ENCODE measurements at regions not wholly inside any gene's neighbourhood (a gene's known extent, or its start where the extent isn't known, plus 50 kb on each side); places are given as distances from the start of the nearest gene placed in this dataset.

DNA sequence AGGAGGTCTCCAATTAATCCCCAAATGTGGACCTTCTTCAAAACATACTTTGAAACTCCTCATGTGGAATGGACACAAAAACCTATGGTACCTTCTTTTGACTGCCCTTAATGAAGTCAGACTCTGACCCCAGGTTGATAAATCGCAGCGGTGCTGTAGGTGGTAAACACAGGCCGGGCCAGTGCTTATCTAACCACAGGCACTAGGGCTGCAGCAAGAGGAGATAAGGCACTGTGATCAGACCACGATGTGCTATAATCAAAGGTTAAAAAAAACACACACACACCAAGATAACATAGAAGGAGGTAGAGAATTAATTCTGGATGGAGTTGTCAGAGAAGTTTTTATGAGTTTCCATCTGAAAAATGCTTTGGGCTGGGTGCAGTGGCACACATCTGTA lies 52.3 kb upstream of the SIPA1L2 start:
- no peak for ATAC-seq

DNA sequence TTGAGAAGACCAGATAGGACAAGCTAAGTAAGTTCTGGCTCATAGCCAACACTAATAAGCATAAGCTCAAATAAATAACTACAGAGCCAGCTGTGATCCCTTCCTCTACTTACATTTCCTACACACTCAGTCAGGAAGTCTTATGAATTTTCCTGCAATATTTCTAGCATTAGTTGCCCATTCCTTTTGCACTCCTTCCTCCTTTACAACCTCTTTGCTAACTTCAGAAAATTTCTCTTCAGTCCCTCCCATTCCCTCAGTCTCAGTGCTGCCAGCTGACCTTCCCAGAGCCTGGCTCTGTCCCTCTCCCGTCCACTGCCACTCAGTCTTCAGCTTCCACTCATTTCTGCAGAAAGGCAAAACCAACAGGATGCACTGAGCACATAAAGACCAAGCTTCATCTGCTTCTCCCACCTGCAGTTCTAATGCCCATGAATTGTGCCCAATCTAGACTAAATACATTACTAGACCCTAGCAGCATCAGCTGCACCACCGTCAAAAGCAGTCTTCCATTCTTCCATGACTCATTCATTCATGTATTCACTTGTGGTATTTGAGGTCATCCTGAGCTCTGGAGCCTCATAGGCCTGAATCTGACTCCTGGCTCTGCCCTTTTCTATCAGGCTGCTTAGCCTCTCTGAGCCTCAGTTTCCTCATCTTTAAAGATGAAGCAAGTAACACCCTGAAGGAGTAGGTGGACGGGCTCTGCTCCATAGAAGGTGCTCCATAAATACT lies 54.6 kb upstream of the SIPA1L2 start:
- peak; percentile 50 for ATAC-seq

DNA sequence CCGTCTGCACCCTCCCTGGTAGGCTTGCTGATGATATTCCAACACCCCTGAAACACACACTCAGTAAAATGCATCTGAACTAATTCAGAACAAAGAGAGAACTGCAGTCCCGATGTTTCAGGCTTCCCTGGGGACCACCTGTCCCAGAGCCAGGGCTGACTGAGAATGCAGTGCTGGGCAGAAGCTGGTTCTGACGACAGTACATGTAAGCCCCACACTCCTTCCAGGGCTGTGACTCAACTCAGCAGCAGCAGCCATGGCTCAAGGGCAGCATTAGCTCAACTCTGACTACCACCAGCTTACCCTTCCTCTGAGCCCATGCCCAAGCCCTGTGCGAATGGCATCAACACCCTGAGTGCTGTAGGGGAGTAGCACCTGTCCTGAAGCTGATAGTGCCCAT lies 56.4 kb upstream of the SIPA1L2 start:
- peak; percentile 59 for ATAC-seq

DNA sequence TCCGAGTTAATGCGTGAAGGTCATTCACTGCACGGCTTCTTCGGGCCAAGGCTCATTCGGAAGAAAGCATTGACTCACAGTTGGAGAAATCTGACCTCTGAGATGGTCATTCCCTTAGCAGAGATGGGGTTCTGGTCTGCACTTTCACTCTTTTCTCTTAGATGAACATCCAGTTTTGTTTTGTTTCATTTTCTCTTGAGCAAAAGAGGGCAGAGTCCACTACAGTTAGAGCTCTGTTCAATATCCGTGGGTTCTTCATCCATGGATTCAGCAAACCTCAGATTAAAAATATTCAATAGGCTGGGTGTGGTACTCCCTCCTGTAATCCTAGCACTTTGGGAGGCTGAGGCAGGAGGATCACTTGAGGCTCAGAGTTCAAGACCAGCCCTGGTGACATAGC lies 57.4 kb upstream of the SIPA1L2 start:
- no peak for ATAC-seq

DNA sequence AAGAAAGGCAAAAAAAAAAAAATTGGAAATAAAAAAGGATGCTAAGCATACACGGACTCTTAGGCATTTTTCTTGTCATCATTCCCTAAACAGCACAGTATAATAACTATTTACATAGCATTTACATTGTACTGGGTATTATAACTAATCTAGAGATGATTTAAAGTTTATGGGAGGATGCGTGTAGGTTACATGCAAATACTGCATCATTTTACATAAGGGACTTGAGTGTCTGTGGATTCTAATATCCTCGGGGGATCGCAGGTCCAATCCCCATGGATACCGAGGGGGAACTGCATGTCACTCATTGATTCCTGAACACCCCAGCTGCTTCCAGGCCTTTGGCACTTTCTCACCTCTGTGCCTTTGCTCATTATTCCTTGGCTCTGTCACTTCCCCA lies 57.8 kb upstream of the SIPA1L2 start:
- ATAC-seq: no peak

DNA sequence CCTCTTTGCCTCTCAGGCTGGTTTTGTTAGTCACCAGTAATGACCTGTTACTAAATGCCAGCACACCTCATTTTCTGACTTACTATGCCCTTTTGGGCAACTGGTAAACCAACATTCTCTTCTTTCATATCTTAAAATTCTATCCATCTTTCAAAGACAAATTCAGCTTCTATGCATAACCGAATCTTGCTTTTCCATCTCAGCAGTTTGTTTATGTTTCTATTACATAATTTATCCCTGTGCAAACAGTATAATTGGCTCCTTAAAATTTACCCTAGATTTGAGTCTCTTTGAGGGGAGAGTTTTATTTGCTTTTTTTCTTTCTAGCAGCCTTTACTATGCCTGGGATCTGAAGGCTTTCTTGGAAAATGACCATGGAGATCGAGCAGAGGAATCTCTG lies 58.5 kb upstream of the SIPA1L2 start:
- no peak for ATAC-seq

DNA sequence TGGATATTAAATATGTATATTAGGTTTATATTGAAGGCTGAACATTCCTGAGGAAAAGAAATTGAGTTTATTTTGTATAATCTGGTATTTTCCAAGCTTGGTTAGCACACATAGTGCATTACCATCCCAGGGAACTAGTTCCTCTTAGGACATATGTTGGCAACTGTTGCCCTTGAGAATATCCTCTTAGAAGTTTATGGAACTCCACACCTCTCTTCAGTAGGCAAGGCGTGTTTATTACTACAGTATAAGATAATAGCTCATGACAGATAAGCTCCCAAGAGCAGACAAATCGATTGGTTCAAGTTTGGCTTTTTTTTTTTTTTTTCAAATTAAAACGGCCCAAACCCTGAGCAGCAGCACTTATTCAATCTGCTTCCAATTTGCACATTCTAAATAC lies 59.8 kb upstream of the SIPA1L2 start:
- ATAC-seq: no peak

DNA sequence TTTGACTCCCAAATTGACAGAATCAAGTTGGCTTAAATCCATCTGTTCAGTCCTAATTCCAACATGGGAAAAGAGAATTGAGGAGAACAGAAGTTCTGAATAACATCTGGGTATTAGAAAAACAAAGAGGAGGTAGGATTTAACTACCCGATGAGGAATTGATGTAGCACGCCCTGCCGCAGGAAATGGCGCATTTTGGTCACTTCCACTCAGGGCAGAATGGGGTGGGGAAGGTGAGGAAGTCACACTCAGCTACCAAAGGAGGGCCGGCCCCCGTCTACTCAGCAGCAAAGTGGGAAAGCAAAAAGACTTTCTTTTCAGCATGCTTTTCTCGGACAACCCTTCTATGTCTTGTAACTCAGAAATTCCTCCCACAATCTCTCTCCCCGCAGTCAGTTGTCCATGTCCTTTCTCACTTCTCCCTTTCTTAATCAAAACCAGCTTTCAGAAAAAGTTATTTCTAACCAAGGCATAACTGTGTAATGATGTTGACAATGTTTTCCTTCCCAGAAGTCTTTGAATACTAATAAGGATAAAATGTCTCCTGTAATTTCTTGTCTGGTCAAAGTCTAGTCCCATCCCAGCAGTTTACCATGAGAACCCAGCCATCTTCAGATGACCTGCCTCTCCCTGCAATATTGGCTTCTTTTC lies 60.5 kb upstream of the SIPA1L2 start:
- ATAC-seq: no peak

DNA sequence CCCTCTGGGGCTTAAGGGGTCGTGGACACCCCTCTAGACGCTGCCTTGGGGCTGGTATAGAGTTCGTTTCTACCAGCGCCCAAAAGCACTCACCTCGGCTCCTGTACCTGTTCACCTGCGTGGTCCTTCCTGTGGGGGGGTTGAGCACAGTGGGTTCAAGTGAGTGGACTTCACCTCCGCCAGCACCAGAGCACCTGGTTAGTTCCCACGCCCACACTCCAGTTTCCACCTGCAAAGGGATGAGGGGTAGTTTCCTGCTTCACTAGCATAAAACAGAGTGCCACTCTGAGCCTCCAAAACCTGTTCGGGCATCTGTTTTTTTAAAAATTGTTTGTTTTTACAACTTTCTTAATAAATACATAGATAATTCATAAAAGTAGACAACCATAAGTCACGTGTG lies 64.5 kb upstream of the SIPA1L2 start:
- no peak for ATAC-seq

DNA sequence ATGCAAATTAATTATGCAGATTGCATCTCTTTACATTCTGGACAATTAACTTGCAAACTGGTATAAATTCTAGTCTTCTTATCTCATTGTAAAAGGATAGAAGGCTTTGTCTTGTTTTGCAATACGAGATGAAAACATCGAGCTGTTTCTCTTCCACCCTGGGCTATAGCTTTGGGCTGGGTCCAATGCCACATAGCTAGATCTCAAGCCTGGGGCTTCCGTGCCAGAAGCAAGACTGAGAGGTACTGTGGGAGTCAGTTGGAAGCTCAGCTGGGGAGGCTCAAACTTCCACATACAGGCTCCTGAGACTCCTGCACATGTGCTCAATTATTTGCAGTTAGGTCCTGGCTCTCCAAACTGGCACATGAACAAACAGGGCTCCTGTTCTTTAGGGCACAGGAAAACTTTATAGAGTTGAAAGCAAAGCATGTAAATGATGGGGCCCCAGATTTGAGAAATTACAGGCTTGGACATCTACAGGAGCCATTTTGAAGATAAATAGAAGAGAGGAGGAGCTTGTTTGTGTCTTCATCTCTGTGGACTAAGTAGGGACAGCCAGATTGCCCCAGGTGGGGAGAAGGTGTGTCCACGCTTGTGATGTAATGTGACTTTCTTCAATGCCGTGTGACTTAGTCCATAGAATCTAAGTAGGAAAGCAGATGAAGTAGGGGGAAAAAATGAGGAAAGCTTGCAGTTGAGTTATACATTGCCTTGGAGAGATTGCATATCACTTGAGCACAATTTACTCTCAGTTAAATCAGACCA lies 65.9 kb upstream of the SIPA1L2 start:
- no peak for ATAC-seq

DNA sequence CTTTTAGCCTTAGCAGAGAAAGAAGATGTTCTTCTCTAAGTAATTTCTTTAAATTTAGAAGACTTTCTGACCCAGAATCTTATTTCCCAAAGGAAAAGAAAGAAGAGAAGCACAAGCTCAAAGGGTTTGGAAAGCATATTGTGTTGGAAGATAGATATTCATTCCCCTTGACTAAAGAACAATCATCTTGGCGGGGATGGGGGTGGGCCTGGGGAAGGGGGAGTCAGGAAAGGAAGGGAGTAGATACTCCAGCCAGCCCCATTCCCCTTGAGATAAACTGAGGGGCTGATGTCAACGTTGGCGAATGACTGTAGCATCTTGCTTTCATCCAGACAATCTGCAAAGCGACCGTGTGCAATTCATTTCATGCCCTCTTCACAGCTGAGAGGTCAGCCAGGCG lies 66.5 kb upstream of the SIPA1L2 start:
- no peak for ATAC-seq

DNA sequence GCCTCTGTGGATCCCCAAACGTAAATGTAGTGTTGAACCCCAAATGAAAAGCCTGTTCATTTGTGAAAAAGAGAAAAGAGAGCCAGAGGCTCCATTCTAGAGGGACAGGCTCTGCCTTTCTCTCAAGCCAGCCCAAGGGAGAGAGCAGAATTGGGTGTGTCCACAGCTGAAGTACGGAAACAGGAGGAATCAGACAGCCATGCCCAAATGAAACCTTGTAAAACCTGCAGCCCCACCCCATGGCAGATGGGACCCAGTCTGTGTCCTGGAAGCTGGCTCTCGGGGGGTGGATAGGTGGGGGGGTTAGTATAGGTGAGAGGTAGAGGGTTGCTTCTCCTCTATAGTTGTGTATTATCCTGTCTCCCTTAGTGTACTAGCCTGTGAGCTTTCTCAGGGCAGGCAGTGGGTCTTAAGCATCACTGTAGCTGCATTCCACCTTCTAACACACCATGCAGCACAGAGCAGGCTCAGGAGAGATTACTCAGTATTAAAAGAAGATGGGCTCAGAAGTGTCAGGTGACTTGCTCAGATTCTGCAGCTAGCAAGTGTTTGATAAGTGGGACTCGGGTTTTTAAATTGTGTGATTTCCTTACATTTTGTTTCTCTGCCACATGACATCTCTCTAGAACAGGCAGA lies 67.4 kb upstream of the SIPA1L2 start:
- peak; percentile 76 for ATAC-seq

DNA sequence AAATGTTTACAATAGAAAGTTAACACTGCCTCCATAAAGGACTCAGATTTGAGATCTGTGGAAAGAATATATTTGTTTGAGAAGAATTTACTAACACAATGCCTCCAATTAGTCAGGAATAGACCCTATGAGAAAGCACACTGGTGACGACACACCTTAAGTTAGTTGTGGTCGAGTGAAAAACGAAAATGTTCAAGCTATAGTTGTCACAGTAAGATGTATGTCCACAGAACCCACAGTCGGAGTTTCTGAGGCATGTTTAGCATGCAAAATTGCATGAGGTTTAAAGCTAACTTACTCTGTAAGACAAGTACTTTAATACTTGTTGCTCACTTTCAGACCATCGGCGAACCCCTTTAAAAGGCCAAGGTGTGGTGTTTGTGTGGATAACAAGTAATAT lies 69.9 kb upstream of the SIPA1L2 start:
- ATAC-seq: no peak

DNA sequence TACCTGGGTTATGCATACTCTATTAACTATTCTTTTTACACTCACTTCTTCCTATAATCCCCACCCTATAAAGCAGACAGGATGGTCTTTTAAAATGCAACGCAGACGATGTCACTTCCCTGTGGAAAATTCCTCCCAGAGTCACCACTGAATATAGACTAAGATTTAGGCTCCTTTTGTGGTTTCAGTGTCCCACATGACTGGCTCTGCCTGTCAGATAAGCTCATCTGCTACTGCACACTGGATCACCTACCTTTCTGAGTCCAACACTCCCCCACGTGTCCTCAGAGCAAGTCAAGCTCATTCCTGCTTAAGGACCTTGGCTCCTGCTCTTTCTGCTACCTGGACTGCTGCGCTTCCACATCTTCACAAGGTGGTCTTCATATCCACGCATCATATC lies 73.0 kb upstream of the SIPA1L2 start:
- no peak for ATAC-seq

DNA sequence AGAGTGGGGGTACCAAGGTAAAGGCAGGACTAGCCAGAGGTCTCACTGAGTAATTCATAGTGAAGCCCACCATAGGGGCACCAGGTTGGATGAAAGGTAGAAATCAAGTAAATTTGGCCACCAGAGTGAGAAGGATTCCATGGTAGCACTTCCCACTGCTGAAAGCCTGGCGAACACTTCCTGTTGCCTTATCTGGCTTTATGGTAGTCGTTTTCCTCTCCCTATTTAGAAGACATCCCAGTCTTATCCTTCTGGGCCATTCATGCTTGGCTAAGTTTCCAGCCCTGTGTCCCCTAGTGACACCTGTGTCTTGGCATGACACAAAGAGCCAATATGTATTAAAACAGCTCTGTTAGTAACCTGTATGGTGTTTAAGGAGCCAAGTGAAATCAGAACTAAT lies 74.3 kb upstream of the SIPA1L2 start:
- ATAC-seq: peak; percentile 6

DNA sequence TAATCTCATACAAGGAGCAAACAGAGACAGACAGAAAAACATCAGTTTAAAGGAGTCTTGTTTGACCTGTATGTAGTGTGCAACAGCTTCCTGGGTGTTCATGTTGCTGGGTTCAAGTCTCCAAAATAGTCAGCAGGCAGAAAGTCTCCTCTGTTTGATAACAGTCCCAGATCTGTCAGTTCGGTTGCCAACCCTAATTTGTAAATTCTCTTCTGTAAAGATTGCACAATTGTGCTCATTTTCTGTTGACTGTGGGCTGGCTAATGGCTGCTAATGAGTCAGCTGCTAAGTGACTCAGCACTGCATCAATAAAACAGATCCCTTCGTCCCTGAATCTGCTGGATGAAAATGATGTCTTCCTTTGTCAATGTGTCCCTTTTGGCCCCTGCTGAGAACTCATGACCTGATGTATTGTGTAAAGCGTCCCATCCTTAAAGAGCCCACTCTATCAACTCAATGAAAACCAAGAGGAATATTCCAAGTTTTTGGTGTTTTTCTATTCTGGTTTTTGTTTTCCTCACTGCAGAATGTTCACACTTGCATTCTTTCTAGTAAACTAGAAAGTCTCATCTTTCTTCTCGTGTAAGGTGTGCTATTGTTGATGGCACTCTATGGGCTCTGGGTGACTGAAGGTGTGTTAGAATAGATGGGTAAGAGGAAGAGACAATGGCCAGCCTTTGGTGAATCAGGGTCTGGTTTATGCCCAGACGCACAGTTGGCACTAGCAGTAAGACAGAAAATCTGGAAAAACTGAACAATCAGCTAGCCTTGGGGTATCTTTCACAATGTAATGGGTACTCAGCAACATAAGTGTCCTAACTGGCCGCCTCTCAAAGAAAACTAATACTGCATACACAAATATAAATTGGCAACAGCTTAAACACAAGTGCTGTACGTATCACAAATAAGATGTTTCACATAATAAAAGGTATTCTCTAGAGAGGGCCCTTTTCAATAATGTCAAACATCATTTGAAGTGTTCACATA lies 75.1 kb upstream of the SIPA1L2 start:
- ATAC-seq: peak; percentile 86

DNA sequence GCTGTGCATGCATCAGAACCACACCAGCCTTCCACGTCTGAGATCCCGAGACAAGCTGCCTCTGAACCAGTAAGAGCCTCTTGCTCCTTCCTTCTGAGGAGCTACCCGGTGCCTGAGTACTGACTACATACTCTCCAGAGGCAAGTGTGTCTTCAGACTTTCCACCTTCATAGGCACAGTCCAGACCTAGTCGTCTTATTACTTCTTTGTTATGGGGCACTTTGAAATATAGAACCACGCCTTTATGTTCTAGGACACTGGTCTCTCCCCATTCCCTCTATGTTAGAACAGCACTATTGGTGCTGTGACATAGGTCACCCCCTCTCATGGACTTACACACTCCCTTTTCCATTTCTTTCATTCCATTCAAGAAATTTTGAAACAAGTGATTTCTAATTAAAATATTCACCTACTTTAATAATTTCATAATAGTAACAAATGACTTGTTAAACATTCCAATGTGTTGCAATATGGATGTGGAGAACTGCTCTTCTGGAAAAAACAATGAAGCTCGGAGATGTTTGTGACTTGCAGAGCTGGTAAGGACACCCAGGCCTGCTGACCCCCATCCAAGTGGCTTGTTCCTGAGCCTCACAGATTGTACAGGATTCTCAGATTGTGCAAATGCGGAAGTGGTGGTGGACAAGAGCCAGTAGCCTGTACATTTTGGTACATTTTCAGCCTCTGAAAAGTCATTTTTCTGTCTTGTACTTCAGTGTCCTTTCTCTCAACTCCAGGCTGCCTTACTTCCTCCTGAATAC lies 76.1 kb upstream of the SIPA1L2 start:
- peak; percentile 34 for ATAC-seq

DNA sequence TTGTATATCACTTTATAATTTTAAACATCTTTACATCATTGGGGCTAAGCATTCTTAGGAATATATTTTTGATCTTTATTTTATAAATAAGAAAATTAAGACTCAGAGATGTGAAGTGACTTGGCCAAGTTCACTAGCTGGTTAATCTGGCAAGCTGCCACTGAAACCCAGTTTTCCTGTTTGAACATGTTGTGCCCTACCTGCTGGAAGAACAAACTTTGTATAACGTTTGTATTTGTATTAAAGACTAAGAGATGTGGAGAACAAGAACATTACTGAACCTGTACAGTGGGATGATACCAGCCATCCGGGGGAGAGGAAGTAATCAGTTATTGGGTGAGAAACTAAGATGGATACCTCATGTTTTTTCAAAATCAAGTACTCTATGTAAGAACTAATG lies 77.2 kb upstream of the SIPA1L2 start:
- peak; percentile 50 for ATAC-seq

DNA sequence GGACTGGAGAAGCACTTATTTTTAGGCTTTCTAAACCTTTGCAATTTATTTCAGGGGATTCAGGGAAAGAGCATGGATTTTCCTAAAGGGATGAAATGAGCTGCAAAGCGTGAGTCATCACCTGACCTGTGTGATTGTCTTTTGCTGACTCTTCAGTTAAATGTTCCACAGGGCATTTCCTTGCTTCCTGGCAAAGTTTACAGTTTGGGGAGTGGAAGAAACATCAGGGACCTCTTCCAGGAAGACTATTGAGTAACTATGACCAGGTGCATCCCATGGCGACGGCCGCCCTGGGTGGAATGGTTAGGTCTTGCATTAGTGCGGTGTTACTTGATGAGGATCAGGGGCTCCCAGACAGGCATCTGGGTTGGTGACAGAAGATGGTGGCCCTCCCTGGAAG lies 79.5 kb upstream of the SIPA1L2 start:
- ATAC-seq: peak; percentile 41

DNA sequence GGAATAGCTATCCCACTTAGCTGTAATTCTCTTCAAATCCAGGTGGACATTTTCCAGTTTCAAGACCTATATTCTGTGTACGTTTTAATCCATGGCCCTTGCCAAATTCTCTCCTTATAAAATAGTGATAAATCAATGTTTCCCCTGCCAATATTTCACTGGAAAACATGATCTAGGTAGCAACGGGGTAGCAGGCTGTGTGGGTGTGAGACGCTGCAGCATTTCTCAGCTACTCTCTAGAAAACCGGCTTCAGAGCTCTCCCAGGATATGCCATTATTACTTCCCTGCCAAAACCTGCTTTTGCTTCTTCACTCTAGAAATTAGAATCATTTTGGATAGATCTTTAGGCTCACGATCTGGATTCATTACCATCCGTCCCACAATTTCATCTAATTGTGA lies 82.1 kb upstream of the SIPA1L2 start:
- ATAC-seq: no peak

DNA sequence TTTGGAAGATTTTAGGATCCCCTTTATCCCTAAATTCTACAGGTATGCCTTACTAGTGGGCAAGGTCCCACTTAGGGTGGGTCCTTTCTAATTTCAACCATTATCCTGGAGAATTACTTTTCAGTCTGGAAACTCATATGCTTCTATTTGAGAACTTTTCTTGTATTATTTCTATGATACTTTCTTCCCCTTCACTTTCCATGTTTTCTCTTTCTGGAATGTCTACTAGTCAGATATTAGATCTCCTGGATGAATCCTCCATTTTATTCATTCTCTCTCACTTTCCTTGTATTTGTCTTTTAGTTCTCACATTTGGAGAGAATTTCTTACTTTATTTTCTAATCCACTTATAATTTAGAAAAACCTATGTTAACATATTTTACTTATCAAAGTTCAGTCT lies 83.9 kb upstream of the SIPA1L2 start:
- ATAC-seq: no peak
